Epithelial cell of esophagus (primary cell): ENCODE measurements at regions not wholly inside any gene's neighbourhood (a gene's known extent, or its start where the extent isn't known, plus 50 kb on each side); places are given as distances from the start of the nearest gene placed in this dataset.

Source experiments
- DNase-seq: peaks from one replicate; pipeline ENCODE4 v3.0.0; 2010; ENCODE audit warnings: low read depth
- H3K4me3 ChIP-seq: 2 replicates; pipeline ENCODE4 v1.5.1; 2011; ENCODE audit warnings: mild to moderate bottlenecking, low read length, control low read depth
- CTCF ChIP-seq: IDR thresholded peaks from 2 replicates; pipeline ENCODE4 v1.5.1; 2011; ENCODE audit warnings: low read depth, mild to moderate bottlenecking, low read length, control low read depth, inconsistent platforms; ENCODE audit not compliant: insufficient read depth; ENCODE audit errors: missing control alignments

- DNase-seq = no peak
- TF ChIP-seq CTCF = no peak
- no peak overlapping the region for H3K4me3 ChIP-seq
These were observed 768.4 kb upstream of the ADGRL2 start for GRCh38 chr1:81032374-81032773.

DNA sequence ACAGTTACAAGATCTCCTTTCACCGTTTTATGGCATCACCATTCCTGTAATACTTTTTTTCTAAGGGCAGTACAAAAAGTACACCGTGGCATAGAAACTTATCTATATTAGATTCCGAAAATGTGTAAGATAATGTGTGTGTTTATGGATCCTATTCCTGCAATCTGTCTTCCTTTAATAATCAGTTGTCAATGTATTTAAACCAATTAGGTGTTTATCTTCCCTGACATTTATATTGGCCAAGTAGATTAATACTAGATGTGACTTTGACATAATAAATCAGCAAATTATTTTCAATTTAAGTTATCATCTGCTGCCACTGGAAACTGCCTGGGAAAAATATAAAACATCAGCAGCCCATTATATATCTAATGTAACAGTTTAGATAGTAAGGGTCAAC lies 770.3 kb upstream of the ADGRL2 start:
- TF ChIP-seq CTCF = no peak
- no peak for DNase-seq
- no peak overlapping the region for H3K4me3 ChIP-seq

DNA sequence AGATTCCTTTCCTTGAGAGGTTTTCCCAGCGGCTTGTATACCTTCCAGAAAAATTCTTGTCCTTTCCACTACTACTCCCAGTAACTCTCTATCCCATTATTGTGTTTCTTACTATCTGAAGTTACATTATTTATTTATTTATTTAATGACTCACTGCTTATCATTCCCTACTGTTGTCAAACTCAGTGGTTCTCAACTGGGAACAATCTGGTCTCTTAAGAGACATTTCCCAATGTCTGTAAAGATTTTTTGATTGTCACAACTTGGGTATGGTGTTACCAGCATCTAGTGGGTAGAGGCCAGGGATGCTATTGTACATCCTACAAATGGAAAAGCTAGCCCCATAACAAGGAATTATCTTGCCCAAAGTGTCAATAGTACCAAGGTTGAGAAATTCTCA lies 771.5 kb upstream of the ADGRL2 start:
- no peak for TF ChIP-seq CTCF
- no peak overlapping the region for H3K4me3 ChIP-seq
- DNase-seq = peak; percentile 17

DNA sequence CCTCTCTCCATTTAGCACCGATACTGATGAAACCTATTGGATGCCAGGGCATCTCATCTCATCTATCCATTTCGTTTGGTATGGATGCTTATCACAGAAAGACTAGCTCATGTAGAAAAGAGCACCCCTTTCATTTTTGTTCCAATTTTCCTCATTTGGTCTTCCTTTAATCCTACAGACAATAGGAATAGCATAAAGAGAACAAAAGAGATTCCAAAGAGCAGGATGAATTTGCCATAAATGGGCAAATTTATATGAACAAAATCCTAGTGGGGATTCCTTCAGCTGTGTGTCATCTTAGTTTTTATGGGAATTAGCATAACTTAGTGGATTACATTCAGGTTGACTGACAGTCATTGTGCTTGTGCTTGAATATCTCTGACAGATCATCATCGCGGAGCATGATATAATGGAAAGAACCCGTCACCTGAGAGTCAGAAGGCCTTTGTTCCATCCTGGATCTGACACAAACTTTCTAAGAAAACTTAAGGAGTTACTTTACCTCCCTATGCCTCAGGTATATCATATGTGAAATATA lies 777.5 kb upstream of the ADGRL2 start:
- no peak for TF ChIP-seq CTCF

DNA sequence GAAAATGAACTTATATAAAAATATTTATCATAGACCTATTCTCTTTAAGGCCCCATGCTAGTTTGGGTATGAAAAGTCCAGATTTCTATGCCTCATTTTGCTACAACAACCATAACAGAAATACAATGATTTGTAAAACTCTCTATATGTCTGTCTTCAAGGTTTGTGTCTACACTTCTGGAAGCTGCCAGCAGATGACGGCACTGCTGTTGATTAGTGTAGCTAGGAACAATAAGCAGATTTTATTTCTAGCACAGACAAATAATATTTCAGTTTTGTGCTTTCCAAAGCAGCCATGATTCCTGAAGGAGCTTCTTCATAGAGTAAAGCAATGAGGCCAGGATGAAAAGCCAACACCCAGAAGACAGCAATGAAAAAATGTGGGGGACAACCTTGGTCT lies 779.6 kb upstream of the ADGRL2 start:
- H3K4me3 ChIP-seq = no peak overlapping the region
- DNase-seq = peak; percentile 9
- TF ChIP-seq CTCF = peak; percentile 50

More for the DNA sequence above, 777.5 kb upstream of the ADGRL2 start:
- no peak for DNase-seq
- no peak overlapping the region for H3K4me3 ChIP-seq

GRCh38 chr1:81020506-81020905 lies 780.2 kb upstream of the ADGRL2 start:
- TF ChIP-seq CTCF = no peak
- DNase-seq = no peak
- no peak overlapping the region for H3K4me3 ChIP-seq

GRCh38 chr1:81010126-81010525 lies 790.6 kb upstream of the ADGRL2 start:
- no peak for DNase-seq
- TF ChIP-seq CTCF = no peak
- no peak overlapping the region for H3K4me3 ChIP-seq
